ENCODE measurements at regions not wholly inside any gene's neighbourhood (a gene's known extent, or its start where the extent isn't known, plus 50 kb on each side); places are given as distances from the start of the nearest gene placed in this dataset.
A peak's percentile ranks its signal among the peaks of the same experiment; 100 is the strongest.

GRCh38 chr5:62682059-62682458 is 103.4 kb downstream of the LRRC70 start:
- Histone ChIP-seq H3K36me3 (ENCODE audit: control insufficient read depth, insufficient read depth, low read length) (no peaks in the 10 kb centered on the region), H3K27me3 (ENCODE audit: control insufficient read depth, insufficient read depth, low read length) (no peaks in the 10 kb centered on the region), H3K9me3 (ENCODE audit: control insufficient read depth, insufficient read depth, low read length) (peaks cover 2% of the 10 kb centered on the region), H3K4me1 (ENCODE audit: control insufficient read depth, insufficient read depth, low read length) (no peaks in the 10 kb centered on the region), H3K4me3 (ENCODE audit: low read length) (no peak overlapping the region), H3K27ac (ENCODE audit: low read length) (no peak overlapping the region)
- intact Hi-C loops (cut with micrococcal nuclease), result no loop called here
- H3K4me3 Mint-ChIP-seq, result no peak overlapping the region
- ATAC-seq (no peak), DNase-seq (no peak)
- TF ChIP-seq, protein P1, sequence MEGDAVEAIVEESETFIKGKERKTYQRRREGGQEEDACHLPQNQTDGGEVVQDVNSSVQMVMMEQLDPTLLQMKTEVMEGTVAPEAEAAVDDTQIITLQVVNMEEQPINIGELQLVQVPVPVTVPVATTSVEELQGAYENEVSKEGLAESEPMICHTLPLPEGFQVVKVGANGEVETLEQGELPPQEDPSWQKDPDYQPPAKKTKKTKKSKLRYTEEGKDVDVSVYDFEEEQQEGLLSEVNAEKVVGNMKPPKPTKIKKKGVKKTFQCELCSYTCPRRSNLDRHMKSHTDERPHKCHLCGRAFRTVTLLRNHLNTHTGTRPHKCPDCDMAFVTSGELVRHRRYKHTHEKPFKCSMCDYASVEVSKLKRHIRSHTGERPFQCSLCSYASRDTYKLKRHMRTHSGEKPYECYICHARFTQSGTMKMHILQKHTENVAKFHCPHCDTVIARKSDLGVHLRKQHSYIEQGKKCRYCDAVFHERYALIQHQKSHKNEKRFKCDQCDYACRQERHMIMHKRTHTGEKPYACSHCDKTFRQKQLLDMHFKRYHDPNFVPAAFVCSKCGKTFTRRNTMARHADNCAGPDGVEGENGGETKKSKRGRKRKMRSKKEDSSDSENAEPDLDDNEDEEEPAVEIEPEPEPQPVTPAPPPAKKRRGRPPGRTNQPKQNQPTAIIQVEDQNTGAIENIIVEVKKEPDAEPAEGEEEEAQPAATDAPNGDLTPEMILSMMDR (IDR thresholded peaks at IDR 0.05), result no peak
- no peaks in the 10 kb centered on the region for H3K27me3 Mint-ChIP-seq (ENCODE audit: low read depth in 2 of 2)
- WGBS (ENCODE audit: insufficient coverage), result 91% methylated on average over 1 of the region's 2 CpGs
- no peaks in the 10 kb centered on the region for H3K4me1 Mint-ChIP-seq
- H3K36me3 Mint-ChIP-seq, result no peaks in the 10 kb centered on the region
- no peak overlapping the region for H3K27ac Mint-ChIP-seq
- peaks cover 5 to 6% of the 10 kb centered on the region in 2 donors for H3K9me3 Mint-ChIP-seq

DNA sequence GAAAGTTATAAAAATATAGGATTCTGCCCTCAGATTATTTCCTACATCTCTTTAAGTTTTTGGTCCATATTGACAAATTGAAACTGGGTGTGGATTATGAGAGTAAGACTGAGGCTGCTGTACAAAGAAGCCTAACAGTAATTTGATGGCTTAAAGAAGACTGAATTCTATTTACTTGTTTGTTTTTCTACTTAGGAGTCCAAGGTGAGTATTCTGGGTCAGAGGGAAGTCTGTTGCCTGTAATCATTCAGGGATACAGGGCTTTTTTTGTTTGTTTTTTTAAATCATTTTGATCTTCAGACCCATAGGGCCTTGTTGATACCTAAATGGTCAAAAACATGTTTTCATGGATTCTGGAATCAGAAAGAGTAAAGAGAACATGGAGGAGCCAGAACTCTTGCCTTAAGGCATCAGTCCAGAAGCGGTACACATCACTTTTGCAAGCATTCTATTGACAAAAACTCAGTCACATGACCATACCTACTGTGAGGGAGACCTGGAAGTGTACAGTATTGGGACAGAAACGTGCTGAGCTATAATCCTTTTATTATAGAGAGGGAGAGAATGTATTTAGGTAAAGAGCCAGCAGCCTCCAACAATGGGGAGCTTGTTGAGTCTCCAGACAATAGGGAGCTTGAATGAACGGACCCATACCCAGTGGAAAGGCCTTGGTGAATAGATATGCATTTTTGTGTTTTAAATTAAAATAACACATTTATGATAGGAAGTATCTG is 102.7 kb downstream of the LRRC70 start:
- Mint-ChIP-seq H3K4me1 (no peaks in the 10 kb centered on the region), H3K27ac (no peak overlapping the region), H3K9me3 (peaks cover 5 to 6% of the 10 kb centered on the region in 2 donors), H3K36me3 (no peaks in the 10 kb centered on the region), H3K27me3 (ENCODE audit: low read depth in 2 of 2) (no peaks in the 10 kb centered on the region), H3K4me3 (no peak overlapping the region)
- no peaks in the 10 kb centered on the region for H3K27me3 ChIP-seq (ENCODE audit: control insufficient read depth, insufficient read depth, low read length)
- WGBS (ENCODE audit: insufficient coverage), result 88% methylated on average over 1 of the region's 3 CpGs
- peaks cover 2% of the 10 kb centered on the region for H3K9me3 ChIP-seq (ENCODE audit: control insufficient read depth, insufficient read depth, low read length)
- DNase-seq (no peak), ATAC-seq (no peak)
- TF ChIP-seq, protein P1 (IDR thresholded peaks at IDR 0.05), result no peak
- H3K4me1 ChIP-seq (ENCODE audit: control insufficient read depth, insufficient read depth, low read length), result no peaks in the 10 kb centered on the region
- no peak overlapping the region for H3K27ac ChIP-seq (ENCODE audit: low read length)
- no peaks in the 10 kb centered on the region for H3K36me3 ChIP-seq (ENCODE audit: control insufficient read depth, insufficient read depth, low read length)
- intact Hi-C loops (cut with micrococcal nuclease), result no loop called here
- no peak overlapping the region for H3K4me3 ChIP-seq (ENCODE audit: low read length)

- Mint-ChIP-seq H3K36me3 (no peaks in the 10 kb centered on the region), H3K4me3 (no peak overlapping the region), H3K9me3 (peaks cover 11 to 12% of the 10 kb centered on the region in 2 donors), H3K27me3 (ENCODE audit: low read depth in 2 of 2) (peaks cover 0 to 7% of the 10 kb centered on the region in 2 donors), H3K27ac (no peak overlapping the region), H3K4me1 (no peaks in the 10 kb centered on the region)
- no peaks in the 10 kb centered on the region for H3K4me1 ChIP-seq (ENCODE audit: control insufficient read depth, insufficient read depth, low read length)
- no peak overlapping the region for H3K4me3 ChIP-seq (ENCODE audit: low read length)
- TF ChIP-seq, protein P1 (IDR thresholded peaks at IDR 0.05), result no peak
- intact Hi-C loops (cut with micrococcal nuclease), result no loop called here
- H3K9me3 ChIP-seq (ENCODE audit: control insufficient read depth, insufficient read depth, low read length), result peaks cover 2% of the 10 kb centered on the region
- H3K27me3 ChIP-seq (ENCODE audit: control insufficient read depth, insufficient read depth, low read length), result no peaks in the 10 kb centered on the region
- no peak overlapping the region for H3K27ac ChIP-seq (ENCODE audit: low read length)
- DNase-seq (no peak), ATAC-seq (peak in 1 of 3 donors; percentile 48)
- H3K36me3 ChIP-seq (ENCODE audit: control insufficient read depth, insufficient read depth, low read length), result no peaks in the 10 kb centered on the region
Observed at GRCh38 chr5:62680121-62680520, 101.5 kb downstream of the LRRC70 start.
